ENCODE measurements at regions not wholly inside any gene's neighbourhood (a gene's known extent, or its start where the extent isn't known, plus 50 kb on each side); places are given as distances from the start of the nearest gene placed in this dataset.

DNA sequence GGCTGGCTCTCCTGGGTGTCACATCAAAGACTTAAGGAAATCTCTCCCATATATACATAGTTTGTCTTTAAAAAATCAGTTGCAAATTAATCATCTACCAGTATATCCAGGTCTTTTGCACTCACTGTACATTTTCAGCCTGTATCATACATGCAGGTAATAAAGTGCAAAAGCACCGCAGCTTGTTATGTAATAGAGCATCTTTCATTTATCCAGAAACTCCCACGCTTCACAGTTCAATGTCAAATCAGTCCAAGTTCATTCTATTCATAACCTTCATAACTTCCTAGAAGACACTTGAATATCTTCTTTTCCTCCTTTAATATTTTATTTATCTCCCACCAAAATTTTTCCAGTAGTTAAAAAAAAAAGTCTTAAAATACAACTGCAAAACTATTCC is 89.6 kb upstream of the KCTD1 start:
- TF ChIP-seq, protein P1, sequence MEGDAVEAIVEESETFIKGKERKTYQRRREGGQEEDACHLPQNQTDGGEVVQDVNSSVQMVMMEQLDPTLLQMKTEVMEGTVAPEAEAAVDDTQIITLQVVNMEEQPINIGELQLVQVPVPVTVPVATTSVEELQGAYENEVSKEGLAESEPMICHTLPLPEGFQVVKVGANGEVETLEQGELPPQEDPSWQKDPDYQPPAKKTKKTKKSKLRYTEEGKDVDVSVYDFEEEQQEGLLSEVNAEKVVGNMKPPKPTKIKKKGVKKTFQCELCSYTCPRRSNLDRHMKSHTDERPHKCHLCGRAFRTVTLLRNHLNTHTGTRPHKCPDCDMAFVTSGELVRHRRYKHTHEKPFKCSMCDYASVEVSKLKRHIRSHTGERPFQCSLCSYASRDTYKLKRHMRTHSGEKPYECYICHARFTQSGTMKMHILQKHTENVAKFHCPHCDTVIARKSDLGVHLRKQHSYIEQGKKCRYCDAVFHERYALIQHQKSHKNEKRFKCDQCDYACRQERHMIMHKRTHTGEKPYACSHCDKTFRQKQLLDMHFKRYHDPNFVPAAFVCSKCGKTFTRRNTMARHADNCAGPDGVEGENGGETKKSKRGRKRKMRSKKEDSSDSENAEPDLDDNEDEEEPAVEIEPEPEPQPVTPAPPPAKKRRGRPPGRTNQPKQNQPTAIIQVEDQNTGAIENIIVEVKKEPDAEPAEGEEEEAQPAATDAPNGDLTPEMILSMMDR (IDR thresholded peaks at IDR 0.05), result no peak
- no peak for TF ChIP-seq POLR2A (IDR thresholded peaks at IDR 0.05)
